ENCODE measurements at regions not wholly inside any gene's neighbourhood (a gene's known extent, or its start where the extent isn't known, plus 50 kb on each side); places are given as distances from the start of the nearest gene placed in this dataset.

DNA sequence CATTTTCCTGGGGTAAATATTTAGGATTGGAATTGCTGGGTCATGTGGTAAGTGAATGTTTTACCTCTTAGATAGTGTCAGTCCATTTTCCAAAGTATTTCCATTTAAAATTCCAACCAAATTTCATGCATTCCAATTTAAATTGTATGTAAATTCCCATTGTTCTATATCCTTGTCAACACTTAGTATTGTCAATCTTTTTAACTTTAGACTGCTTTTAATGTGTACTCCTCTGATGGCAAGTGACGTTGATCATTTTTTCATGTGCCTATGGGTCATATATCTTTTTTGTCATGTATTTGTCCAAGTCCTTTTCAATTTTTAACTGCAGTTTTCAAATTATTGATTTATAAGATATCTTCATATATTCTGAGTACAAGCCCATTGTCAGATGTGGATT, 80.8 kb upstream of the FAM20C start:
- Histone ChIP-seq H3K9me2 (no peaks in the 10 kb centered on the region), H2AFZ (ENCODE audit: low read depth) (no peak overlapping the region), H3K79me2 (ENCODE audit: insufficient read depth) (no peaks in the 10 kb centered on the region), H3K4me2 (no peak overlapping the region), H3K9ac (no peak overlapping the region), H4K20me1 (ENCODE audit: insufficient read depth) (no peaks in the 10 kb centered on the region), H3K9me3 (peaks cover 23% of the 10 kb centered on the region), H3F3A (replicated peaks; ENCODE audit: insufficient read depth) (no peaks in the 10 kb centered on the region), H3K4me1 (ENCODE audit: control insufficient read depth in 1 of 2, insufficient read depth in 2 of 2, low read depth in 1 of 2, low read length in 1 of 2) (no peaks in the 10 kb centered on the region), H3K27ac (ENCODE audit: low read depth in 2 of 2, low read length in 1 of 2) (no peak overlapping the region), H3K27me3 (ENCODE audit: insufficient read depth) (no peaks in the 10 kb centered on the region), H3K36me3 (replicated peaks in 1 of 2; ENCODE audit: control insufficient read depth in 1 of 2, insufficient read depth in 2 of 2, low read length in 1 of 2) (no peaks in the 10 kb centered on the region), H3K4me3 (ENCODE audit: low read depth in 2 of 2, low read length in 1 of 2) (no peak overlapping the region)
- no peak for TF ChIP-seq NRF1 (IDR thresholded peaks at IDR 0.05; ENCODE audit: low read depth, low read length)
- no peak for TF ChIP-seq SIN3A (IDR thresholded peaks at IDR 0.05; ENCODE audit: borderline replicate concordance, low read depth, low read length)
- TF ChIP-seq MEF2A (IDR thresholded peaks at IDR 0.05; ENCODE audit: borderline replicate concordance, low read depth): no peak
- TF ChIP-seq, protein P1, sequence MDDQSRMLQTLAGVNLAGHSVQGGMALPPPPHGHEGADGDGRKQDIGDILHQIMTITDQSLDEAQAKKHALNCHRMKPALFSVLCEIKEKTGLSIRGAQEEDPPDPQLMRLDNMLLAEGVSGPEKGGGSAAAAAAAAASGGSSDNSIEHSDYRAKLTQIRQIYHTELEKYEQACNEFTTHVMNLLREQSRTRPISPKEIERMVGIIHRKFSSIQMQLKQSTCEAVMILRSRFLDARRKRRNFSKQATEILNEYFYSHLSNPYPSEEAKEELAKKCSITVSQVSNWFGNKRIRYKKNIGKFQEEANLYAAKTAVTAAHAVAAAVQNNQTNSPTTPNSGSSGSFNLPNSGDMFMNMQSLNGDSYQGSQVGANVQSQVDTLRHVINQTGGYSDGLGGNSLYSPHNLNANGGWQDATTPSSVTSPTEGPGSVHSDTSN (IDR thresholded peaks at IDR 0.05): no peak
- 19% methylated on average over 1 of the region's 1 CpG for WGBS (ENCODE audit: low lambda C conversion rate)
- ChIA-PET CTCF (no interaction called here), POLR2A (no interaction called here)
- DNase-seq: no peak

DNA sequence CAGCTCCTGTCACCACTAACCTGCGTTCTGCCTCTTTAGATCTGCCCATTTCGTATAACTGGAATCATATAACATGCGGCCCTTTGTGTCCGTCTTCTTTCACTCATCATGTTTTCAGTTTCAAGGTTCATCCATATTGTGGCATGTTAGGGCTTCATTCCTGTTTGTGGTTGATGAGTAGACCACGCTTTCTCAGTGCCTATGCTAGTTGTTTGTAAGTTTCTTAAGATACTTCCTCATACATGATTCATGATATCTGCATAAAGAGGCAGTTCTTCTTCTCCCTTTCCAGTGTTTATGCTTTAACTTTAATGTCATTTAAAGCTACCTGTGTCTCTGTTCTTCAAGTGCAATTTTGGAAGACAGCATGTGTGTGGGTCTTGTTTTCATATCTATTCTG, 79.5 kb upstream of the FAM20C start:
- CTCF ChIA-PET: no interaction called here
- no peak for TF ChIP-seq EP300 (IDR thresholded peaks at IDR 0.05; ENCODE audit: borderline replicate concordance in 1 of 2, low read depth in 1 of 2, low read length in 1 of 2)
- TF ChIP-seq RXRA (IDR thresholded peaks at IDR 0.05; ENCODE audit: borderline replicate concordance, low read depth): no peak
- no peak for TF ChIP-seq GABPA (IDR thresholded peaks at IDR 0.05; ENCODE audit: low read depth)
- no peak for TF ChIP-seq SIN3A (IDR thresholded peaks at IDR 0.05; ENCODE audit: borderline replicate concordance, low read depth, low read length)
- TF ChIP-seq, protein P1 (IDR thresholded peaks at IDR 0.05): no peak
- TF ChIP-seq, protein P2, sequence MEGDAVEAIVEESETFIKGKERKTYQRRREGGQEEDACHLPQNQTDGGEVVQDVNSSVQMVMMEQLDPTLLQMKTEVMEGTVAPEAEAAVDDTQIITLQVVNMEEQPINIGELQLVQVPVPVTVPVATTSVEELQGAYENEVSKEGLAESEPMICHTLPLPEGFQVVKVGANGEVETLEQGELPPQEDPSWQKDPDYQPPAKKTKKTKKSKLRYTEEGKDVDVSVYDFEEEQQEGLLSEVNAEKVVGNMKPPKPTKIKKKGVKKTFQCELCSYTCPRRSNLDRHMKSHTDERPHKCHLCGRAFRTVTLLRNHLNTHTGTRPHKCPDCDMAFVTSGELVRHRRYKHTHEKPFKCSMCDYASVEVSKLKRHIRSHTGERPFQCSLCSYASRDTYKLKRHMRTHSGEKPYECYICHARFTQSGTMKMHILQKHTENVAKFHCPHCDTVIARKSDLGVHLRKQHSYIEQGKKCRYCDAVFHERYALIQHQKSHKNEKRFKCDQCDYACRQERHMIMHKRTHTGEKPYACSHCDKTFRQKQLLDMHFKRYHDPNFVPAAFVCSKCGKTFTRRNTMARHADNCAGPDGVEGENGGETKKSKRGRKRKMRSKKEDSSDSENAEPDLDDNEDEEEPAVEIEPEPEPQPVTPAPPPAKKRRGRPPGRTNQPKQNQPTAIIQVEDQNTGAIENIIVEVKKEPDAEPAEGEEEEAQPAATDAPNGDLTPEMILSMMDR (IDR thresholded peaks at IDR 0.05): no peak
- TF ChIP-seq MEF2A (IDR thresholded peaks at IDR 0.05; ENCODE audit: borderline replicate concordance, low read depth): no peak
- TF ChIP-seq, protein P3, sequence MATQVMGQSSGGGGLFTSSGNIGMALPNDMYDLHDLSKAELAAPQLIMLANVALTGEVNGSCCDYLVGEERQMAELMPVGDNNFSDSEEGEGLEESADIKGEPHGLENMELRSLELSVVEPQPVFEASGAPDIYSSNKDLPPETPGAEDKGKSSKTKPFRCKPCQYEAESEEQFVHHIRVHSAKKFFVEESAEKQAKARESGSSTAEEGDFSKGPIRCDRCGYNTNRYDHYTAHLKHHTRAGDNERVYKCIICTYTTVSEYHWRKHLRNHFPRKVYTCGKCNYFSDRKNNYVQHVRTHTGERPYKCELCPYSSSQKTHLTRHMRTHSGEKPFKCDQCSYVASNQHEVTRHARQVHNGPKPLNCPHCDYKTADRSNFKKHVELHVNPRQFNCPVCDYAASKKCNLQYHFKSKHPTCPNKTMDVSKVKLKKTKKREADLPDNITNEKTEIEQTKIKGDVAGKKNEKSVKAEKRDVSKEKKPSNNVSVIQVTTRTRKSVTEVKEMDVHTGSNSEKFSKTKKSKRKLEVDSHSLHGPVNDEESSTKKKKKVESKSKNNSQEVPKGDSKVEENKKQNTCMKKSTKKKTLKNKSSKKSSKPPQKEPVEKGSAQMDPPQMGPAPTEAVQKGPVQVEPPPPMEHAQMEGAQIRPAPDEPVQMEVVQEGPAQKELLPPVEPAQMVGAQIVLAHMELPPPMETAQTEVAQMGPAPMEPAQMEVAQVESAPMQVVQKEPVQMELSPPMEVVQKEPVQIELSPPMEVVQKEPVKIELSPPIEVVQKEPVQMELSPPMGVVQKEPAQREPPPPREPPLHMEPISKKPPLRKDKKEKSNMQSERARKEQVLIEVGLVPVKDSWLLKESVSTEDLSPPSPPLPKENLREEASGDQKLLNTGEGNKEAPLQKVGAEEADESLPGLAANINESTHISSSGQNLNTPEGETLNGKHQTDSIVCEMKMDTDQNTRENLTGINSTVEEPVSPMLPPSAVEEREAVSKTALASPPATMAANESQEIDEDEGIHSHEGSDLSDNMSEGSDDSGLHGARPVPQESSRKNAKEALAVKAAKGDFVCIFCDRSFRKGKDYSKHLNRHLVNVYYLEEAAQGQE (IDR thresholded peaks at IDR 0.05; ENCODE audit: low read depth, low read length): no peak
- no peak for TF ChIP-seq NRF1 (IDR thresholded peaks at IDR 0.05; ENCODE audit: low read depth, low read length)
- TF ChIP-seq FOXJ3 (CRISPR knock-in tag; IDR thresholded peaks at IDR 0.05): no peak
- no peak for TF ChIP-seq TAF1 (IDR thresholded peaks at IDR 0.05; ENCODE audit: borderline replicate concordance, low read depth, low read length)
- no peak for TF ChIP-seq TEAD4 (IDR thresholded peaks at IDR 0.05; ENCODE audit: borderline replicate concordance, insufficient read depth)
- TF ChIP-seq POLR2AphosphoS5 (IDR thresholded peaks at IDR 0.05; ENCODE audit: low read depth, low read length): no peak
- TF ChIP-seq RAD21 (IDR thresholded peaks at IDR 0.05; ENCODE audit: low read length): no peak
- no peak for TF ChIP-seq RFX5 (IDR thresholded peaks at IDR 0.05; ENCODE audit: low read length)
- no peak for TF ChIP-seq SMC3 (IDR thresholded peaks at IDR 0.05; ENCODE audit: low read depth, low read length)
- no peak for TF ChIP-seq MXI1 (IDR thresholded peaks at IDR 0.05; ENCODE audit: low read depth, low read length)
- TF ChIP-seq, protein P4, sequence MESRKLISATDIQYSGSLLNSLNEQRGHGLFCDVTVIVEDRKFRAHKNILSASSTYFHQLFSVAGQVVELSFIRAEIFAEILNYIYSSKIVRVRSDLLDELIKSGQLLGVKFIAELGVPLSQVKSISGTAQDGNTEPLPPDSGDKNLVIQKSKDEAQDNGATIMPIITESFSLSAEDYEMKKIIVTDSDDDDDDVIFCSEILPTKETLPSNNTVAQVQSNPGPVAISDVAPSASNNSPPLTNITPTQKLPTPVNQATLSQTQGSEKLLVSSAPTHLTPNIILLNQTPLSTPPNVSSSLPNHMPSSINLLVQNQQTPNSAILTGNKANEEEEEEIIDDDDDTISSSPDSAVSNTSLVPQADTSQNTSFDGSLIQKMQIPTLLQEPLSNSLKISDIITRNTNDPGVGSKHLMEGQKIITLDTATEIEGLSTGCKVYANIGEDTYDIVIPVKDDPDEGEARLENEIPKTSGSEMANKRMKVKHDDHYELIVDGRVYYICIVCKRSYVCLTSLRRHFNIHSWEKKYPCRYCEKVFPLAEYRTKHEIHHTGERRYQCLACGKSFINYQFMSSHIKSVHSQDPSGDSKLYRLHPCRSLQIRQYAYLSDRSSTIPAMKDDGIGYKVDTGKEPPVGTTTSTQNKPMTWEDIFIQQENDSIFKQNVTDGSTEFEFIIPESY (IDR thresholded peaks at IDR 0.05; ENCODE audit: borderline replicate concordance, low read depth): no peak

More for the DNA sequence above, 79.5 kb upstream of the FAM20C start:
- Histone ChIP-seq H3K9me3 (peaks cover 23% of the 10 kb centered on the region), H3K27ac (ENCODE audit: low read depth in 2 of 2, low read length in 1 of 2) (no peak overlapping the region), H3K4me1 (ENCODE audit: control insufficient read depth in 1 of 2, insufficient read depth in 2 of 2, low read depth in 1 of 2, low read length in 1 of 2) (no peaks in the 10 kb centered on the region), H4K20me1 (ENCODE audit: insufficient read depth) (no peaks in the 10 kb centered on the region), H3K4me2 (no peak overlapping the region), H3K9ac (no peak overlapping the region), H3K36me3 (replicated peaks in 1 of 2; ENCODE audit: control insufficient read depth in 1 of 2, insufficient read depth in 2 of 2, low read length in 1 of 2) (no peaks in the 10 kb centered on the region), H3K79me2 (ENCODE audit: insufficient read depth) (no peaks in the 10 kb centered on the region), H3K4me3 (ENCODE audit: low read depth in 2 of 2, low read length in 1 of 2) (no peak overlapping the region), H3F3A (replicated peaks; ENCODE audit: insufficient read depth) (no peaks in the 10 kb centered on the region), H3K27me3 (ENCODE audit: insufficient read depth) (no peaks in the 10 kb centered on the region), H3K9me2 (no peaks in the 10 kb centered on the region), H2AFZ (ENCODE audit: low read depth) (no peak overlapping the region)
- 45% methylated on average over 5 of the region's 5 CpGs for WGBS (ENCODE audit: low lambda C conversion rate)
- no peak for DNase-seq
- POLR2A ChIA-PET: no interaction called here
